ENCODE measurements at regions not wholly inside any gene's neighbourhood (a gene's known extent, or its start where the extent isn't known, plus 50 kb on each side); places are given as distances from the start of the nearest gene placed in this dataset.

DNA sequence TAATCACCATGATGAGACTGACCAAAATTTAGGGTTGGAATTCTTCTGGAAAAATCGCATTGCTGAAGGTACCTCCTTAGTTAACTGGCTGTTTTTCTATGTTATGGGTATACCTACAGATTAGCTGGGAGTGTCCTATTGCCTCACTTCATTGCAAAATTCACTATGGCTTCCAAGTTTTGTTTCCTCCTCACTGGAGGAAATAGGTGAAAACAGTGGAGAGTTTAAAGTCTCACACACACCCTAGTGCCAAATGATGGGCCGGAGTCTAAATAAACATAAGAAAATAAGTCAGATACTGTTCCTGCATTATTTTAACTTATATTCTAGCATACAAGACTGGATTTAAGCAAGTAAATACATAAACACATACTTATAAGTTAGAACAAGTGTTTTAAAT lies 98.2 kb downstream of the AHR start:
- no peak for FAIRE-seq
- DNase-seq (ENCODE audit: insufficient read length, low spot score): no peak
- TF ChIP-seq, protein P1, sequence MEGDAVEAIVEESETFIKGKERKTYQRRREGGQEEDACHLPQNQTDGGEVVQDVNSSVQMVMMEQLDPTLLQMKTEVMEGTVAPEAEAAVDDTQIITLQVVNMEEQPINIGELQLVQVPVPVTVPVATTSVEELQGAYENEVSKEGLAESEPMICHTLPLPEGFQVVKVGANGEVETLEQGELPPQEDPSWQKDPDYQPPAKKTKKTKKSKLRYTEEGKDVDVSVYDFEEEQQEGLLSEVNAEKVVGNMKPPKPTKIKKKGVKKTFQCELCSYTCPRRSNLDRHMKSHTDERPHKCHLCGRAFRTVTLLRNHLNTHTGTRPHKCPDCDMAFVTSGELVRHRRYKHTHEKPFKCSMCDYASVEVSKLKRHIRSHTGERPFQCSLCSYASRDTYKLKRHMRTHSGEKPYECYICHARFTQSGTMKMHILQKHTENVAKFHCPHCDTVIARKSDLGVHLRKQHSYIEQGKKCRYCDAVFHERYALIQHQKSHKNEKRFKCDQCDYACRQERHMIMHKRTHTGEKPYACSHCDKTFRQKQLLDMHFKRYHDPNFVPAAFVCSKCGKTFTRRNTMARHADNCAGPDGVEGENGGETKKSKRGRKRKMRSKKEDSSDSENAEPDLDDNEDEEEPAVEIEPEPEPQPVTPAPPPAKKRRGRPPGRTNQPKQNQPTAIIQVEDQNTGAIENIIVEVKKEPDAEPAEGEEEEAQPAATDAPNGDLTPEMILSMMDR (IDR thresholded peaks at IDR 0.05; ENCODE audit: insufficient read depth, missing control alignments): no peak

DNA sequence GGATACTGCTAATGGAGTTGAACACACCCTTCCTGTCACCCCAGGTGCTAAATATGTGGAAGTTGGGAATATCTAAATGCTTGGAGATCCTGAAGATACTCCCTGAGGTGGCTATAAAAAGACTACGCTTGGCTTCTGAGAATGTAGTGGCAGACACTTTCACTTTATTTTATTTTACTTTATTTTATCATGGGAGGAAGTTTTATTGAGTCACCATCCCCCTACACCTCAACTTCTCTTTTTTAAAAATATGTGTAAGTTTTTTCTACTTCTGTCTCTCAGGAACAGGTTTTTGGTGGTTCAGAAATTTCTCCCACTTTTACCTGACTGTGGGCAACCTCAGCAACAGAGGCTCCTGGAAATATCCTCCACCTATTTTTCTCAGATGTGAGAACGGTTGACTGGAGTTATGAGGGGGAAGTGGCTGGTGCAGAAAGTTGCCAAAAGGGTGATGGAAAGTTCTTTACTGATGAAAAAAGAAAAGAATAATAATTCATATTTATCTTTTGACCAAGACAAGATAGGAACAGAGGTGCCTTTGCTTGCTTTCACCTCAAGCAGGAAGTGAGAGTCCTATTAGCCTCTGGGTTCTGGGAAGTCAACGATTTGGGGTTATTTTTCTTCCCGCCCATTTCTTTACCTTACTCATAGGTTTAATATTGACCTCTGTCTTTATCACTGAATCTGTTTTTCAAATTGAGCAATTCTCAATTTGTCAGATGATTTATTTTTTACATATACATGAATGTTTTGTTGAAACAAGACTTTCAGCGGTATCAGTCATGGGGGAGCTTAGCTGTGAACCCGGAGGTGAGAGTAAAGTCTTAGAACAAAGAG lies 103.6 kb downstream of the AHR start:
- no peak for FAIRE-seq
- TF ChIP-seq, protein P1 (IDR thresholded peaks at IDR 0.05; ENCODE audit: insufficient read depth, missing control alignments): no peak
- no peak for DNase-seq (ENCODE audit: insufficient read length, low spot score)

DNA sequence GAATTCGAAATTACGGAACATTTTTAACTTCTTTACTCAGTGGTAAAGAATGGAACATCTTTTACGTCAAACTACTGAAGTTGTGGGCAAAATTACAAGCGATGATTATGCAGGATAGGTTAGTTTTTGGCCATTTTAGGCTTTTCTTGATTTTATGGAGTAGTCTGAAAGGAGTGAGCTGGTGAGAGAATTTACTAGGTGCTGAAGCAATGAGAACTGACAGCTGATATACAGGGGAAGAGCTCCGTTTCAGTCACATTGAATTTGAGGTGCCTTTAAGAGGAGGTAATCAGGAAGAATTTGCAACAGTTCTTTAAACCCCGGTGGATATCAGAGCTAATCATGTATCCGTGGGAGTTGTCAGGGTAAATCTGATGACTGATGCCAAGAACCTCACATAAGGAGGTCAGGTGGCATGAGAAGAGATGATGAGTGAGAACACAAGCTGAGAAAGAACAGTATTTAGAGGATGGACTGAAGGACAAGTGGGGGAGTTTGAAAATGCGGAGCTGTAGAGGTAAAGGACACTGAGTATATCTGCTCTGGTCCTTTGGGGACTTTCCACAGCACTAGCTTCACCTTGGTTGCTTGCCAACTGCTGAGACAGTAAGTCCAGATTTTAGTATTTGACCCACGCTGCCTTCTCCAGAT lies 104.3 kb downstream of the AHR start:
- DNase-seq (ENCODE audit: insufficient read length, low spot score) (no peak), FAIRE-seq (no peak)
- TF ChIP-seq, protein P1 (IDR thresholded peaks at IDR 0.05; ENCODE audit: insufficient read depth, missing control alignments): no peak

DNA sequence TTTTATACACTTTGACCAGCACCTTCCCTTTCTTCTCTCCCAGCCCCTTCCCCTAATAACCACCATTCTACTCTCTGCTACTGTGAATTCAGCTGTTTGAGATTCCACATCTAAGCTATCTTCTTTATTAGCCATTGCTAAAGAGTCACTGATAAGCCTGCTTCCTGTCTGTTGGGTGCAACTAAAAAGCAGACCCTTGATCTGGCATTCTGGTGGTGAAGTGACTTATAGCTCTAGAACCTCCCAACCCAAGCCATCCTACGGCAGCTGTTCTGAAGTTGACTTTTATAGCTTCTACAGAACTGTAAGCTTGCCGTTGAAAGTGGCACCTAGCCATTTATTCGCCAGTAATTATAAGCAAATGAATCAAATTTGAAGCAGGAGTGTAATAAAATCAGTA lies 105.6 kb downstream of the AHR start:
- no peak for FAIRE-seq
- DNase-seq (ENCODE audit: insufficient read length, low spot score): no peak

DNA sequence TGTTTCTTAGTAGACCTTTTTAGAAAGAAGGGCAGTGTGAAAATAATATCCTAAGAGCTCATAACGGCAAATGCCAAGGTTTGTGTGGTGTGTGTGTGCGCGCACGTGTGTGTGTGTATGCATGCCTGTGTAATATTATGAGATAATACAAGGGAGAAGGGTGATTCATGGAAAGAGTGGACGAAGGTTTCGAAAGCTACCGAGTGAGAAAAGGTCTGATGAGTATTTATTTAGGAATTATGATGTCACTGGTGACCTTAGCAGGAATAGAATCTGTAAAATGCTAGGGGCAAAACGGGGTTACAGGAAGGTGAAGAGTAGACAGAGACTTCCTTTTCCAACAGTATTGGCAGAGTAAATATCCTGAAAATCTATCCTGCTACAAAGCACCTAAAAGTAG lies 107.3 kb downstream of the AHR start:
- no peak for FAIRE-seq
- TF ChIP-seq, protein P1 (IDR thresholded peaks at IDR 0.05; ENCODE audit: insufficient read depth, missing control alignments): no peak

More for the DNA sequence above, 105.6 kb downstream of the AHR start:
- TF ChIP-seq, protein P1 (IDR thresholded peaks at IDR 0.05; ENCODE audit: insufficient read depth, missing control alignments): no peak

DNA sequence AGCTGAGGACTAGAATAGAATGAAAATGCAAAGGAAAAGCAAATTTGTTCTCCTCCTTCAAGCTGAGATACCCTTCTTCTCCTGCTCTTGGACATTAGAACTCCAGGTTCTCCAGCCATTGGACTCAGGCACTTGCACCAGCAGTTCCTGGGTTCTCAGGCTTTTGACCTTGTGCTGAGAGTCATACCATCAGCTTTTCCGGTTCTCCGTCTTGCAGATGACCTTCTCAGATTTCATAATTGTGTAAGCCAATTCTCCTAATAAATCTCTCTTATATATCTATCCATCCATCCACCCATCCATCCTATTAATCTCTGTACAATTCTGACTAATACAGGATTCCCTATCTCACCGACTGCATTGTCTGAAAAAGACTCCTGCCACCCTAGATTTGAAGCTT lies 108.3 kb downstream of the AHR start:
- DNase-seq (ENCODE audit: insufficient read length, low spot score) (no peak), FAIRE-seq (no peak)
- TF ChIP-seq, protein P1 (IDR thresholded peaks at IDR 0.05; ENCODE audit: insufficient read depth, missing control alignments): no peak

More for the DNA sequence above, 107.3 kb downstream of the AHR start:
- no peak for DNase-seq (ENCODE audit: insufficient read length, low spot score)

DNA sequence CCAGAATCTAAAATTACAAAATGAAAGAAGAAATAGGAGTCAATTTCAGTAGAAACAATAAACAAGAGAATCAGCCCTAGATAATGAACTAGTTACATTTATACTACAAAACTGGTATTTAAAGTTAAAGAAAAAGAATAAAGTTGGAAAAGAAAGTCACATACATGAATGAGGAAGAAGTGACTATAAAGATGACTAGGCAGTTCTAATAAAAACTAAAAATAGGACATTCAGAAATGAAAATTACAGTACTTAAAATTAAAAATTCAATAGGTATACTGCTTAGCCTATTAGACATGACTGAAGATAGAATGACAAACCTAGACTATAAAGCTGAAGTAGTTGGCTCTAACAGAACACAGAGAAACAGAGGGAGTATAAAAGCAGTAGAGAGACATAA lies 108.8 kb downstream of the AHR start:
- FAIRE-seq: no peak
- TF ChIP-seq, protein P1 (IDR thresholded peaks at IDR 0.05; ENCODE audit: insufficient read depth, missing control alignments): no peak
- no peak for DNase-seq (ENCODE audit: insufficient read length, low spot score)
